Esophagus squamous epithelium (tissue), 5 donors: ENCODE measurements at regions not wholly inside any gene's neighbourhood (a gene's known extent, or its start where the extent isn't known, plus 50 kb on each side); places are given as distances from the start of the nearest gene placed in this dataset.

Source experiments
- DNase-seq: peaks from one replicate; lab custom pipeline; 2025; lab: John Stamatoyannopoulos, UW
- H3K27ac ChIP-seq, 4 donors: fragments of 200-600 bp; sonication (generic); one replicate each; pipeline ENCODE4 v1.5.1; 2016 to 2019; ENCODE audit warnings: mild to moderate bottlenecking in 1 of 4
- H3K27me3 ChIP-seq, 4 donors: fragments of 200-600 bp; sonication (generic); 1 replicate in 3 of 4; 2 replicates in 1 of 4; pipeline versions ENCODE4 v1.5.1 to v1.6.0; 2017 to 2021; ENCODE audit warnings: antibody characterized with exemption in 1 of 4
- H3K36me3 ChIP-seq, 3 donors: fragments of 200-600 bp; sonication (generic); one replicate each; pipeline ENCODE4 v1.5.1; 2016 to 2019
- H3K4me1 ChIP-seq, 3 donors: fragments of 200-600 bp; sonication (generic); one replicate each; pipeline ENCODE4 v1.5.1; 2017 to 2019
- H3K4me3 ChIP-seq, 4 donors: fragments of 200-600 bp; sonication (generic); 1 replicate in 3 of 4; 2 replicates in 1 of 4; pipeline ENCODE4 v1.5.1; 2016 to 2019; ENCODE audit warnings: mild to moderate bottlenecking in 2 of 4, moderate library complexity in 1 of 4
- H3K9me3 ChIP-seq, 3 donors: fragments of 200-600 bp; sonication (generic); one replicate each; pipeline ENCODE4 v1.5.1; 2016 to 2019
- POLR2A ChIP-seq, 4 donors: fragments of 450-650 bp; IDR thresholded peaks; one replicate each; pipeline ENCODE4 v1.6.1; 2017; ENCODE audit warnings: antibody characterized with exemption in 4 of 4, mild to moderate bottlenecking in 4 of 4, moderate library complexity in 3 of 4
- WGBS, 2 donors: methylation state at CpG; one replicate each; pipeline ENCODE4 v1.1.5; 2018; 5-methylcytosine and 5-hydroxymethylcytosine counted together
- intact Hi-C: fragments of 100-400 bp; cut with DNase I; formaldehyde crosslinking; loops from one replicate; pipeline ENCODE4 v1.15.0; 2022
- TF ChIP-seq, protein P1 (sequence below), 6 experiments: fragments of 450-650 bp in 4 of 6; fragments of 200-600 bp in 2 of 6; sonication (generic) in 2 of 6; IDR thresholded peaks; one replicate each; pipeline ENCODE4 v1.5.1; 2016 to 2019; ENCODE audit warnings: antibody characterized with exemption in 6 of 6, mild to moderate bottlenecking in 4 of 6, moderate library complexity in 4 of 6
- donor health status: DM: yes; HTN: yes; CAD: no.

DNA sequence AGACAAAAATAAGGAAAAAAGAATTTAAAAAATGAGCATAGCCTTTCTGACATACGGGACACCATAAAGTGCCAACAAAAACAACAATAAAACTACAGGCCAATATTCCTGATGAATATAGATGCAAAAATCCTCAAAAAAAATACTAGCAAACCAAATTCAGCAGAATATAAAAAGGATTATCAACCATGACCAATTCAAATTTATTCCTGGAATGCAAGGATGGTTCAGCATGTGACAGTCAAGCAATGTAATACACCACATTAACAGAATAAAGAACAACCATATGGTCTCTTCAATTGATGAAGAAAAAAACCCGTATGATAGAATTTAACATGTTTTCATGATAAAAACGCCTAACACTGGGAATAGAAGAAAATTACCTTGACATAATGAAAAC lies 341.7 kb downstream of the PYDC2 start:
- TF ChIP-seq, protein P1, sequence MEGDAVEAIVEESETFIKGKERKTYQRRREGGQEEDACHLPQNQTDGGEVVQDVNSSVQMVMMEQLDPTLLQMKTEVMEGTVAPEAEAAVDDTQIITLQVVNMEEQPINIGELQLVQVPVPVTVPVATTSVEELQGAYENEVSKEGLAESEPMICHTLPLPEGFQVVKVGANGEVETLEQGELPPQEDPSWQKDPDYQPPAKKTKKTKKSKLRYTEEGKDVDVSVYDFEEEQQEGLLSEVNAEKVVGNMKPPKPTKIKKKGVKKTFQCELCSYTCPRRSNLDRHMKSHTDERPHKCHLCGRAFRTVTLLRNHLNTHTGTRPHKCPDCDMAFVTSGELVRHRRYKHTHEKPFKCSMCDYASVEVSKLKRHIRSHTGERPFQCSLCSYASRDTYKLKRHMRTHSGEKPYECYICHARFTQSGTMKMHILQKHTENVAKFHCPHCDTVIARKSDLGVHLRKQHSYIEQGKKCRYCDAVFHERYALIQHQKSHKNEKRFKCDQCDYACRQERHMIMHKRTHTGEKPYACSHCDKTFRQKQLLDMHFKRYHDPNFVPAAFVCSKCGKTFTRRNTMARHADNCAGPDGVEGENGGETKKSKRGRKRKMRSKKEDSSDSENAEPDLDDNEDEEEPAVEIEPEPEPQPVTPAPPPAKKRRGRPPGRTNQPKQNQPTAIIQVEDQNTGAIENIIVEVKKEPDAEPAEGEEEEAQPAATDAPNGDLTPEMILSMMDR (IDR thresholded peaks at IDR 0.05), result no peak
- no peak for TF ChIP-seq POLR2A (IDR thresholded peaks at IDR 0.05)
- no peak overlapping the region for H3K27ac ChIP-seq
- no peak for DNase-seq
- H3K4me1 ChIP-seq, result no peaks in the 10 kb centered on the region
- intact Hi-C loops, result no loop called here
- peaks cover 0 to 27% (median 4%) of the 10 kb centered on the region in 3 donors for H3K9me3 ChIP-seq
- no peak overlapping the region for H3K4me3 ChIP-seq
- 53 to 64% methylated on average over 3 of the region's 3 CpGs for WGBS, 2 donors
- H3K36me3 ChIP-seq, result no peaks in the 10 kb centered on the region
- H3K27me3 ChIP-seq, result no peaks in the 10 kb centered on the region

DNA sequence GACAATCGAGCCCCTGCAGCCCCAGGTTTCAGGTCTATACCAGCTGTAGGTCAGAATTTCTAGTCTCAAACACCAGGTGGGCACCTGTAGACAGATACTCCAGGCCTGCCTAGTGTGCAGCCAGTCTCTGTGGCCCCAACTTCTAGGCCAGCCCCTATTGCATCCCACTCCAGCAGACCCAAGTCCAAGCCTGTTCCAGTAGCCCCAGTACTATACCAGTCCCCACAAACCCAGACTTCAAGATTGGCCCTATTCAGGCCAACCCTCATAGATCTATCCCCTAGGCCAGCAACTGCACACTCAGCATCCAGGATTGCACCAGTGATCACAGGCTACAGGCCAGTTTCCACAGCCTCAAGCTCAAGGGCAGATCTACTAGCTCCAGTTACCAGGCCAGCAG lies 344.0 kb downstream of the PYDC2 start:
- DNase-seq, result no peak
- Histone ChIP-seq H3K4me1 (no peaks in the 10 kb centered on the region), H3K27me3 (no peaks in the 10 kb centered on the region), H3K27ac (no peak overlapping the region), H3K36me3 (no peaks in the 10 kb centered on the region), H3K4me3 (no peak overlapping the region), H3K9me3 (peaks cover 0 to 27% (median 4%) of the 10 kb centered on the region in 3 donors)
- 25 to 50% methylated on average over 1 of the region's 1 CpG for whole genome bisulfite sequencing, 2 donors
- intact Hi-C loops, result no loop called here
- TF ChIP-seq, protein P1 (IDR thresholded peaks at IDR 0.05), result no peak
- no peak for TF ChIP-seq POLR2A (IDR thresholded peaks at IDR 0.05)

DNA sequence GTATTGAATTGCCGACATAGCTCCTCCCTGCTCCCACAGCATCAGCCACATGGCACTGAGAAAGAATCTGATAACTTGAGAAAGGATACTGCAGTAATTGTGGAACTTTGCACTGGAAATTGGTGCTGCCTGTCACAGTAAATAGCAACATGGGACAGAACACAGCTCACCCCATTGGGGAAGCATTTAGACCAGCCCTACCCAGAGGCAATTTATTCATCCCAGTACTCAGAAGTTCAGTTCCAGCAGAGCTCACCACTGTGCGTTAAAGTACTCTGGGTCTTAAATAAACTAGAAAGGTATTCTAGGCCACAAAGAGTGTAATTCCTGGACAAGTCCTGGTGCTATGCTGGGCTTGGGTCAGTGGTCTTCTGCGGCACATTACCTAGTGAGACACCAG lies 347.1 kb downstream of the PYDC2 start:
- 81 to 89% methylated on average over 2 of the region's 3 CpGs for WGBS, 2 donors
- H3K9me3 ChIP-seq, result peaks cover 0 to 9% (median 0%) of the 10 kb centered on the region in 3 donors
- no peaks in the 10 kb centered on the region for H3K36me3 ChIP-seq
- TF ChIP-seq POLR2A (IDR thresholded peaks at IDR 0.05), result no peak
- TF ChIP-seq, protein P1 (IDR thresholded peaks at IDR 0.05), result no peak
- DNase-seq, result no peak
- no peaks in the 10 kb centered on the region for H3K27me3 ChIP-seq
- no peak overlapping the region for H3K4me3 ChIP-seq
- H3K27ac ChIP-seq, result no peak overlapping the region
- intact Hi-C loops, result no loop called here
- no peaks in the 10 kb centered on the region for H3K4me1 ChIP-seq

DNA sequence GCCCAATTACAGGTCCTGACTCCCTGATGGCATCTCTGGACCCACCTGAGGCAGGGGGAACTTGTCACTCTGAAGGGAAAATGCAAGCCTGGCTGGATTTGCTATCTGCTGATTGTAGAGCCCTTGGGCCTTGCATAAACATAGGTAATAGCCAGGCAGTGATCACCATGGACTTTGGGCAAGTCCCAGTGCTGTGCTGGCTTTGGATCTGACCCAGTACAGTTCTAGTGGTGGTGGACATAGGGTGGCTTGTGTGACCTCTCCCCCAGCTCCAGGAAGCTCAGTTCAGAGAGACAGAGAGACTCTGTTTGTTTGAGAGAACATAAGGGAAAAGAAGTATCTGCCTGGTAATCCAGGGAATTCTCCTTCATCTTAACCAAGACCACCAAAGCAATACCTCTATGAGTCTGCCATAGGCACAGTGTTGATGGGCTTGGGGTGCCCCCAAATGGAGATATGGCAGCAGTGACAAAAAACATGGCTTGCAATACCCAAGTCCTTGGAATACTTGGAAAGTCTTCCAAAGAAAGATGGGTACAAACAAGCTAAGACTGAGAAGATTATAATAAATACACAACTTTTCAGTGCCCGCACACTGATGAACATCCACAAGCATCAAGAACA lies 348.5 kb downstream of the PYDC2 start:
- WGBS, 2 donors, result 91 to 100% methylated on average over 1 of the region's 1 CpG
- Histone ChIP-seq H3K27me3 (no peaks in the 10 kb centered on the region), H3K4me1 (no peaks in the 10 kb centered on the region), H3K27ac (no peak overlapping the region), H3K4me3 (no peak overlapping the region), H3K36me3 (no peaks in the 10 kb centered on the region), H3K9me3 (peaks cover 0 to 5% (median 0%) of the 10 kb centered on the region in 3 donors)
- DNase-seq, result no peak
- no peak for TF ChIP-seq POLR2A (IDR thresholded peaks at IDR 0.05)
- TF ChIP-seq, protein P1 (IDR thresholded peaks at IDR 0.05), result no peak
- intact Hi-C loops, result no loop called here

DNA sequence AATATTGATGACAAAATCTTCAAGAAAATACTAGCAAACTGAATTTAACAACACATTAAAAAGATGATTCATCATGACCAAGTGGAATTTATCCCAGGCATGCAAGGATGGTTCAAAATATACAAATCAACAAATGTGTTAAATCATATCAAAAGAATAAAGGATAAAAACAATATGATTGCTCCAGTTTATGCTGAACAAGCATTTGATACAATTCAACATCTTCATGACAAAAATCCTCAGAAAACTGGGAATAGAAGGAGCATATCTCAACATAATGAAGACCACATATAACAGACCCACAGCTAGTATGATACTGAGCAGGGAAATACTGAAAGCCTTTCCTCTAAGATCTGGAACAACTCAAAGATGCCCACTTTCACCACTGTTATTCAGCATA lies 352.3 kb downstream of the PYDC2 start:
- no peaks in the 10 kb centered on the region for H3K27me3 ChIP-seq
- intact Hi-C loops, result no loop called here
- H3K4me3 ChIP-seq, result no peak overlapping the region
- DNase-seq, result no peak
- H3K36me3 ChIP-seq, result no peaks in the 10 kb centered on the region
- no peak for TF ChIP-seq POLR2A (IDR thresholded peaks at IDR 0.05)
- TF ChIP-seq, protein P1 (IDR thresholded peaks at IDR 0.05), result no peak
- no peaks in the 10 kb centered on the region for H3K4me1 ChIP-seq
- no peaks in the 10 kb centered on the region for H3K9me3 ChIP-seq
- no peak overlapping the region for H3K27ac ChIP-seq
